GM12874 (cell line): ENCODE measurements at regions not wholly inside any gene's neighbourhood (a gene's known extent, or its start where the extent isn't known, plus 50 kb on each side); places are given as distances from the start of the nearest gene placed in this dataset.

ENCODE experiments used
- TF ChIP-seq, protein P1 (sequence below): IDR thresholded peaks from 2 replicates; pipeline ENCODE4 v1.5.1; 2011; ENCODE audit warnings: low read depth, mild to moderate bottlenecking, control low read depth, low read length, moderate library complexity; ENCODE audit not compliant: insufficient read depth

DNA sequence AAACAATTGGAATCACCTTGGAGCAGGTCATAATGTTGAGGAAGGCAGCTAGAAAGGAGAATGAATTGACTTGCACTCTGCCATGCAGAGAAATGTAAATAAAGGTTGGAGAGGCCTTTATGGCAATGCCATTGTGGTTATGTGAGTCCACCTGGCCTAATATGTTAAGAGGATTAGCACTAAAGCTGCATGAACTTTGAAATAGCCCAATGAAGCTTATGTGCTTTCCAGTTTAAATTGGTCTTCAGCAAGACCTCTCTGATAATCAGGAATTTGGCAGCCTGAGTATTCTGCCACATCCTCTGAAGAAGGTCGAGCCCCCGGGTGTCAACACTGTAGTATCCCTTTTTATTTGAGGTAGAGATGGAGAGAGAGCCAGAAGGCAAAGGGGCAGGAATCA lies 464.9 kb downstream of the CDH2 start:
- TF ChIP-seq, protein P1, sequence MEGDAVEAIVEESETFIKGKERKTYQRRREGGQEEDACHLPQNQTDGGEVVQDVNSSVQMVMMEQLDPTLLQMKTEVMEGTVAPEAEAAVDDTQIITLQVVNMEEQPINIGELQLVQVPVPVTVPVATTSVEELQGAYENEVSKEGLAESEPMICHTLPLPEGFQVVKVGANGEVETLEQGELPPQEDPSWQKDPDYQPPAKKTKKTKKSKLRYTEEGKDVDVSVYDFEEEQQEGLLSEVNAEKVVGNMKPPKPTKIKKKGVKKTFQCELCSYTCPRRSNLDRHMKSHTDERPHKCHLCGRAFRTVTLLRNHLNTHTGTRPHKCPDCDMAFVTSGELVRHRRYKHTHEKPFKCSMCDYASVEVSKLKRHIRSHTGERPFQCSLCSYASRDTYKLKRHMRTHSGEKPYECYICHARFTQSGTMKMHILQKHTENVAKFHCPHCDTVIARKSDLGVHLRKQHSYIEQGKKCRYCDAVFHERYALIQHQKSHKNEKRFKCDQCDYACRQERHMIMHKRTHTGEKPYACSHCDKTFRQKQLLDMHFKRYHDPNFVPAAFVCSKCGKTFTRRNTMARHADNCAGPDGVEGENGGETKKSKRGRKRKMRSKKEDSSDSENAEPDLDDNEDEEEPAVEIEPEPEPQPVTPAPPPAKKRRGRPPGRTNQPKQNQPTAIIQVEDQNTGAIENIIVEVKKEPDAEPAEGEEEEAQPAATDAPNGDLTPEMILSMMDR, result no peak

- TF ChIP-seq, protein P1, result no peak
Measured at GRCh38 chr18:27711382-27711781, 465.5 kb downstream of the CDH2 start.

DNA sequence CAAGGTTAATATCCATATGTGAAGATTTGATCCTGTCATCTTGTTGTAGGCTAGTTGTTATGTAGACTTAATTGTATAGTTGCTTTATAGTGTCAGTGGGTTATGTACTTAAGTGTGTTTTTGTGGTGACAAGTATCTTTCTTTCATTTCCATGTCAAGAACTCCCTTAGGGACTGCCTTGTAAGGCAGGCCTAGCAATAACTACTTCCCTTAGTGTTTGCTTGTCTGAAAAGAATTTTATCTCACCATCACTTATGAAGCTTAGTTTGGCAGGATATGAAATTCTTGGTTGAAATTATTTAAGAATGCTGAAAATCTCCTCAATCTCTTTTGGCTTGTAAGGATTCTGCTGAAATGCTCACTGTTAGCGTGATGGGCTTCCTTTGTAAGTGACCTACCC lies 467.6 kb downstream of the CDH2 start:
- TF ChIP-seq, protein P1, result no peak

DNA sequence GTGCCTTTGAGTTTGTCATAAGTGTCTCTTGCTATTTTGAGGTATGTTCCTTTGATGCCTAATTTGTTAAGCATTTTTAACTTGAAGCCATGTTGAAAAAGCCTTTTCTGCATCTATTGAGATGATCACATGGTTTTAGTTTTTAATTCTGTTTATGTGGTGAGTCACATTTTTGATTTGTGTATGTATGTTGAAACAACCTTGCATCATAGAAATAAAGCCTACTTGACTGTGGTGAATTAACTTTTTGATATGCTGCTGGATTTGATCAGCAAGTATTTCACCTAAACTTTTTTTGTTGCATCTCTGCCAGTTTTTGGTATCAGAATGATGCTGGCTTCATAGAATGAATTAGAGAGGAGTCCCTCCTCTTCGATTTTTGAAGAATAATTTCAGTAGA lies 469.7 kb downstream of the CDH2 start:
- TF ChIP-seq, protein P1, result no peak

GRCh38 chr18:27704736-27705361 lies 472.1 kb downstream of the CDH2 start:
- TF ChIP-seq, protein P1, result no peak

GRCh38 chr18:27699137-27699536 lies 477.8 kb downstream of the CDH2 start:
- TF ChIP-seq, protein P1, result no peak

DNA sequence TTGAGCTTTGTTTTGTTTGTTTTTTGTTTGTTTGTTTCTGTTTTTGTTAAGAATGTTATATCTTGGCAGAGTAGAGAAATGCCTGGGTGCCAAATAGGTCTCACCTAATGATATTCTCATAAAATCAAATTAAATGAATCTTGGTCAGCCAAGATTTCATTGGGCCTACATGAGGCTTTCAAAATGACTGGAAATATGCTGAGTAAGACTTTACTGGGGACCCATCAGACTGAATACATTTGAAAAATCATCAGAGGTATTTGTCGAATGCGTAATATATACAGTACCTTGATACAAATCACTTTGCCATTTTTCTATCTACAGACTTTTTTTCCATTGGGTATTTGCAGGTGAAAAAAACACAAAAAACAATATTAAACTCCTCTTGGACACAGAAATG lies 480.8 kb downstream of the CDH2 start:
- TF ChIP-seq, protein P1, result no peak
